GM12891 (cell line): ENCODE measurements at regions not wholly inside any gene's neighbourhood (a gene's known extent, or its start where the extent isn't known, plus 50 kb on each side); places are given as distances from the start of the nearest gene placed in this dataset.

ENCODE experiments used
- POLR2A ChIP-seq: IDR thresholded peaks from 2 replicates; pipeline ENCODE4 v1.6.1; 2011; ENCODE audit warnings: low read depth, low read length, control low read depth
- POLR2AphosphoS5 ChIP-seq: IDR thresholded peaks from 2 replicates; pipeline ENCODE4 v1.6.1; 2011; ENCODE audit warnings: low read depth, low read length, control low read depth
- SPI1 ChIP-seq: IDR thresholded peaks from 2 replicates; pipeline ENCODE4 v1.6.1; 2011; ENCODE audit warnings: low read depth, low read length, control low read depth
- TAF1 ChIP-seq: IDR thresholded peaks from 2 replicates; pipeline ENCODE4 v1.6.1; 2011; ENCODE audit warnings: low read depth, low read length, control low read depth

DNA sequence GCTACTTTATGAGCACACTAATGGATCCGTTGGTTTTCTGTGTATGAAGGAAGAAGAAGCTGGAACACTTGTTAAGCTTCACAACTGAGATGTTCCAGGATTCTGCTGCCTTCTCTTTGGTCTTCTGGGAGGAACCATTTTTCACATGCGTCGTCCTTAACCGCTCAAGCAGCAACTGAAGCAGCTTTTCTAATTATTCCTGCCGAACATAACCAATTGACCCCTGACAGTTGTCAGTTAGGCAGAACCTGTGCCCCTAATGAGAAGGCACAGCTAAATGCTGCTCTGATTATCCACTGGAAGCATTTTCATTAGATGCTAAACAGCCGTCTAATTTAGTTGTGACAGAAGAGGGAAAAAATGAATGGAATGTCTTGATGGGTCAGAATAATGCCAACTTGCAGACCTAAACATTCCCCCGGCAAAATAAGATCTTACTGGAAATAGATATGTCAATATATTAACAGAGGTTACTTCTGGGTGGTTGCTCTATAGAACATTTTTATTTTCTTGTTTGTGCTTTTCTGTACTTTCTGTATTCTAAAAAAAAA, 85.0 kb upstream of the SMLR1 start:
- TF ChIP-seq POLR2AphosphoS5 (no peak), POLR2A (no peak), TAF1 (no peak), SPI1 (no peak)
